SH-SY5Y (cell line): ENCODE measurements at regions not wholly inside any gene's neighbourhood (a gene's known extent, or its start where the extent isn't known, plus 50 kb on each side); places are given as distances from the start of the nearest gene placed in this dataset.

ENCODE experiments used
- GATA2 ChIP-seq: IDR thresholded peaks from 2 replicates; pipeline ENCODE4 v1.6.1; 2011; ENCODE audit warnings: mild to moderate bottlenecking, low read depth, low read length
- GATA3 ChIP-seq: IDR thresholded peaks from 2 replicates; pipeline ENCODE4 v1.6.1; 2011; ENCODE audit warnings: low read depth, mild to moderate bottlenecking, low read length, moderate library complexity

DNA sequence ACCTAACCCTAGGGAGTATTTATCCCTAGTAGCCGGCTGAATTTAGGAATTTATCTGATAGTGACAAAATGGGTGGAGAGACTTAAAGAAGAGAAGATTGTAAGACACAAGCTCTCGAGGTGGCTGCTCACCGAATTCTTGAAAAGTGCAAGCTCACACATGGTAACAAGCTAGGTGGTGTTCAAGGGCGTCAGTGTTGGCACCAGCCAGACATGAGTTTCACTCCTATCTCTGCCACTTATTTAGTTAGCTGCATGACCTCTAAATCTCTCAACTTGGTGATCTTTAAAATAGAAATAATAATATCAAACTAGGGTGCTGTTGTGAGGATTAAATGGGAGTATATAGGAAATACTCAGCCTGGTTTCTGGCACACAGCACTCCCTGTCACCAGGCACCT lies 102.6 kb upstream of the APCDD1 start:
- no peak for TF ChIP-seq GATA2
- TF ChIP-seq GATA3: no peak
